Gastrocnemius medialis (tissue), 4 donors: ENCODE measurements at regions not wholly inside any gene's neighbourhood (a gene's known extent, or its start where the extent isn't known, plus 50 kb on each side); places are given as distances from the start of the nearest gene placed in this dataset.

Source experiments
- CTCF ChIP-seq, 5 experiments: fragments of 450-650 bp in 3 of 5; fragments of 200-600 bp in 2 of 5; sonication (generic) in 2 of 5; IDR thresholded peaks in 4 of 5; conservative IDR thresholded peaks in 1 of 5; 1 replicate in 4 of 5; 2 replicates in 1 of 5; pipeline ENCODE4 v1.5.1; 2016 to 2019; ENCODE audit warnings: antibody characterized with exemption in 5 of 5, mild to moderate bottlenecking in 3 of 5, moderate library complexity in 3 of 5
- POLR2A ChIP-seq, 2 donors: fragments of 450-650 bp; IDR thresholded peaks; one replicate each; pipeline ENCODE4 v1.6.1; 2017; ENCODE audit warnings: antibody characterized with exemption in 2 of 2, mild to moderate bottlenecking in 2 of 2, moderate library complexity in 2 of 2

- TF ChIP-seq CTCF (IDR thresholded peaks at IDR 0.05 in 4 of 5, conservative IDR thresholded peaks at IDR 0.05 in 1 of 5) (no peak), POLR2A (IDR thresholded peaks at IDR 0.05) (no peak)
These were observed 713.7 kb downstream of the ADCYAP1 start for GRCh38 chr18:1618364-1618763.
